HEK293 (cell line): ENCODE measurements at regions not wholly inside any gene's neighbourhood (a gene's known extent, or its start where the extent isn't known, plus 50 kb on each side); places are given as distances from the start of the nearest gene placed in this dataset.
A peak's percentile ranks its signal among the peaks of the same experiment; 100 is the strongest.

Experiments
- ATF2 ChIP-seq: fragments of 450-650 bp; formaldehyde crosslinking; IDR thresholded peaks from 2 replicates; pipeline ENCODE4 v1.5.1; 2016; ENCODE audit warnings: missing biosample characterization, missing genetic modification characterization, low read depth
- FEZF1 ChIP-seq: fragments of 450-650 bp; formaldehyde crosslinking; IDR thresholded peaks from 2 replicates; pipeline ENCODE4 v1.5.1; 2016; ENCODE audit warnings: missing biosample characterization, missing genetic modification characterization
- GLI2 ChIP-seq: fragments of 450-650 bp; formaldehyde crosslinking; IDR thresholded peaks from 2 replicates; pipeline ENCODE4; 2017; ENCODE audit warnings: missing biosample characterization, missing genetic modification characterization, low read depth, borderline replicate concordance
- HIC1 ChIP-seq: fragments of 450-650 bp; formaldehyde crosslinking; IDR thresholded peaks from 2 replicates; pipeline ENCODE4 v1.5.1; 2016; ENCODE audit warnings: missing biosample characterization, missing genetic modification characterization
- KLF10 ChIP-seq: fragments of 450-650 bp; IDR thresholded peaks from 2 replicates; pipeline ENCODE4 v1.5.1; 2018; ENCODE audit warnings: missing biosample characterization, mild to moderate bottlenecking, missing genetic modification characterization
- OSR2 ChIP-seq: fragments of 450-650 bp; formaldehyde crosslinking; IDR thresholded peaks from 2 replicates; pipeline ENCODE4 v1.5.1; 2016; ENCODE audit warnings: missing biosample characterization, missing genetic modification characterization
- PRDM6 ChIP-seq: fragments of 450-650 bp; formaldehyde crosslinking; IDR thresholded peaks from 2 replicates; pipeline ENCODE4 v1.5.1; 2017; ENCODE audit warnings: missing biosample characterization, missing genetic modification characterization
- SALL2 ChIP-seq: fragments of 450-650 bp; formaldehyde crosslinking; IDR thresholded peaks from 2 replicates; pipeline ENCODE4 v1.5.0; 2017; ENCODE audit warnings: missing biosample characterization, mild to moderate bottlenecking, missing genetic modification characterization, borderline replicate concordance
- SCRT2 ChIP-seq: fragments of 450-650 bp; formaldehyde crosslinking; IDR thresholded peaks from 2 replicates; pipeline ENCODE4 v1.5.1; 2016; ENCODE audit warnings: missing biosample characterization, missing genetic modification characterization
- SP7 ChIP-seq: fragments of 450-650 bp; formaldehyde crosslinking; IDR thresholded peaks from 2 replicates; pipeline ENCODE4 v1.5.1; 2016; ENCODE audit warnings: missing biosample characterization, missing genetic modification characterization
- WT1 ChIP-seq: fragments of 450-650 bp; formaldehyde crosslinking; IDR thresholded peaks from 2 replicates; pipeline ENCODE4 v1.5.1; 2016; ENCODE audit warnings: missing biosample characterization, missing genetic modification characterization
- ZNF10 ChIP-seq: fragments of 450-650 bp; formaldehyde crosslinking; IDR thresholded peaks from 2 replicates; pipeline ENCODE4 v1.5.1; 2017; ENCODE audit warnings: missing biosample characterization, missing genetic modification characterization
- ZNF121 ChIP-seq: fragments of 450-650 bp; formaldehyde crosslinking; IDR thresholded peaks from 2 replicates; pipeline ENCODE4 v1.5.1; 2016; ENCODE audit warnings: missing biosample characterization, missing genetic modification characterization
- ZNF138 ChIP-seq: fragments of 450-650 bp; formaldehyde crosslinking; IDR thresholded peaks from 2 replicates; pipeline ENCODE4 v1.5.1; 2016; ENCODE audit warnings: missing biosample characterization, missing genetic modification characterization, borderline replicate concordance
- ZNF140 ChIP-seq: fragments of 450-650 bp; formaldehyde crosslinking; IDR thresholded peaks from 2 replicates; pipeline ENCODE4 v1.5.1; 2016; ENCODE audit warnings: missing biosample characterization, missing genetic modification characterization
- ZNF184 ChIP-seq: fragments of 450-650 bp; IDR thresholded peaks from 2 replicates; pipeline ENCODE4 v1.5.1; 2018; ENCODE audit warnings: missing biosample characterization, mild to moderate bottlenecking, missing genetic modification characterization
- ZNF221 ChIP-seq: fragments of 450-650 bp; formaldehyde crosslinking; IDR thresholded peaks from 2 replicates; pipeline ENCODE4 v1.5.1; 2017; ENCODE audit warnings: missing biosample characterization, missing genetic modification characterization, borderline replicate concordance
- ZNF366 ChIP-seq: fragments of 450-650 bp; formaldehyde crosslinking; conservative IDR thresholded peaks from 2 replicates; pipeline ENCODE4 v1.5.1; 2016; ENCODE audit warnings: missing biosample characterization, missing genetic modification characterization
- ZNF394 ChIP-seq: fragments of 450-650 bp; formaldehyde crosslinking; IDR thresholded peaks from 2 replicates; pipeline ENCODE4 v1.5.1; 2016; ENCODE audit warnings: missing biosample characterization, missing genetic modification characterization, mild to moderate bottlenecking, moderate library complexity, borderline replicate concordance
- ZNF600 ChIP-seq: fragments of 450-650 bp; formaldehyde crosslinking; IDR thresholded peaks from 2 replicates; pipeline ENCODE4 v1.5.1; 2016; ENCODE audit warnings: missing biosample characterization, missing genetic modification characterization
- ZNF629 ChIP-seq: fragments of 450-650 bp; formaldehyde crosslinking; IDR thresholded peaks from 2 replicates; pipeline ENCODE4 v1.5.1; 2017; ENCODE audit warnings: missing biosample characterization, missing genetic modification characterization
- ZNF843 ChIP-seq: fragments of 450-650 bp; formaldehyde crosslinking; IDR thresholded peaks from 2 replicates; pipeline ENCODE4 v1.5.1; 2016; ENCODE audit warnings: missing biosample characterization, missing genetic modification characterization
- ZSCAN23 ChIP-seq: fragments of 450-650 bp; formaldehyde crosslinking; IDR thresholded peaks from 2 replicates; pipeline ENCODE4 v1.5.1; 2016; ENCODE audit warnings: missing biosample characterization, missing genetic modification characterization
- ZXDB ChIP-seq: fragments of 450-650 bp; formaldehyde crosslinking; IDR thresholded peaks from 2 replicates; pipeline ENCODE4 v1.5.1; 2016; ENCODE audit warnings: missing biosample characterization, missing genetic modification characterization
- TF ChIP-seq, protein P1 (sequence below): fragments of 450-650 bp; formaldehyde crosslinking; IDR thresholded peaks from 2 replicates; pipeline ENCODE4 v1.5.1; 2016; ENCODE audit warnings: missing biosample characterization, missing genetic modification characterization
- TF ChIP-seq, protein P2 (sequence below): fragments of 450-650 bp; formaldehyde crosslinking; IDR thresholded peaks from 2 replicates; pipeline ENCODE4 v1.5.1; 2016; ENCODE audit warnings: missing biosample characterization, missing genetic modification characterization
- TF ChIP-seq, protein P3 (sequence below): fragments of 450-650 bp; formaldehyde crosslinking; optimal IDR thresholded peaks from 2 replicates; pipeline ENCODE3; 2016; ENCODE audit warnings: missing biosample characterization, mild to moderate bottlenecking, missing genetic modification characterization
- TF ChIP-seq, protein P4 (sequence below): fragments of 450-650 bp; formaldehyde crosslinking; conservative IDR thresholded peaks from 2 replicates; pipeline ENCODE4 v1.5.1; 2016; ENCODE audit warnings: low read depth, missing biosample characterization, missing genetic modification characterization

GRCh38 chr2:39492095-39492590 lies 55.1 kb upstream of the MAP4K3 start (continued):
- TF ChIP-seq ZNF10 (tag by site-specific recombination) = no peak
- TF ChIP-seq FEZF1 (tag by site-specific recombination) = no peak
- TF ChIP-seq ZNF629 (tag by site-specific recombination) = peak; percentile 83
- no peak for TF ChIP-seq ZNF140 (tag by site-specific recombination)
- no peak for TF ChIP-seq SALL2 (tag by site-specific recombination)
- TF ChIP-seq ZNF138 (tag by site-specific recombination) = no peak
- TF ChIP-seq ATF2 (tag by site-specific recombination) = no peak
- TF ChIP-seq ZNF121 (tag by site-specific recombination) = no peak
- peak; percentile 60; the same call in 1 of the 2 replicates for TF ChIP-seq KLF10 (tag by site-specific recombination)
- TF ChIP-seq ZSCAN23 = no peak
- TF ChIP-seq GLI2 = peak; percentile 50; the same call in 1 of the 2 replicates
- TF ChIP-seq ZNF184 (tag by site-specific recombination) = 0 out of 2 replicates have a peak, but pooled peaks have one; percentile 62
- 0 out of 2 replicates have a peak, but pooled peaks have one; percentile 37 for TF ChIP-seq ZNF366 (tag by site-specific recombination)
- peak; percentile 41 for TF ChIP-seq ZXDB (tag by site-specific recombination)
- peak; percentile 77 for TF ChIP-seq SCRT2
- TF ChIP-seq, protein P1, sequence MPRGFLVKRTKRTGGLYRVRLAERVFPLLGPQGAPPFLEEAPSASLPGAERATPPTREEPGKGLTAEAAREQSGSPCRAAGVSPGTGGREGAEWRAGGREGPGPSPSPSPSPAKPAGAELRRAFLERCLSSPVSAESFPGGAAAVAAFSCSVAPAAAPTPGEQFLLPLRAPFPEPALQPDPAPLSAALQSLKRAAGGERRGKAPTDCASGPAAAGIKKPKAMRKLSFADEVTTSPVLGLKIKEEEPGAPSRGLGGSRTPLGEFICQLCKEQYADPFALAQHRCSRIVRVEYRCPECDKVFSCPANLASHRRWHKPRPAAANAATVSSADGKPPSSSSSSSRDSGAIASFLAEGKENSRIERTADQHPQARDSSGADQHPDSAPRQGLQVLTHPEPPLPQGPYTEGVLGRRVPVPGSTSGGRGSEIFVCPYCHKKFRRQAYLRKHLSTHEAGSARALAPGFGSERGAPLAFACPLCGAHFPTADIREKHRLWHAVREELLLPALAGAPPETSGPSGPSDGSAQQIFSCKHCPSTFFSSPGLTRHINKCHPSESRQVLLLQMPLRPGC = peak; percentile 86
- TF ChIP-seq, protein P2, sequence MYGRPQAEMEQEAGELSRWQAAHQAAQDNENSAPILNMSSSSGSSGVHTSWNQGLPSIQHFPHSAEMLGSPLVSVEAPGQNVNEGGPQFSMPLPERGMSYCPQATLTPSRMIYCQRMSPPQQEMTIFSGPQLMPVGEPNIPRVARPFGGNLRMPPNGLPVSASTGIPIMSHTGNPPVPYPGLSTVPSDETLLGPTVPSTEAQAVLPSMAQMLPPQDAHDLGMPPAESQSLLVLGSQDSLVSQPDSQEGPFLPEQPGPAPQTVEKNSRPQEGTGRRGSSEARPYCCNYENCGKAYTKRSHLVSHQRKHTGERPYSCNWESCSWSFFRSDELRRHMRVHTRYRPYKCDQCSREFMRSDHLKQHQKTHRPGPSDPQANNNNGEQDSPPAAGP = peak; percentile 20; the same call in 1 of the 2 replicates
- TF ChIP-seq PRDM6 (tag by site-specific recombination) = peak; percentile 70
- TF ChIP-seq WT1 = peak; percentile 66
- TF ChIP-seq ZNF600 = no peak
- TF ChIP-seq OSR2 = peak; percentile 75
- TF ChIP-seq HIC1 (tag by site-specific recombination) = peak; percentile 49
- peak; percentile 99 for TF ChIP-seq SP7 (tag by site-specific recombination)
- peak; percentile 51; the same call in 1 of the 2 replicates for TF ChIP-seq ZNF843 (tag by site-specific recombination)
- TF ChIP-seq, protein P3, sequence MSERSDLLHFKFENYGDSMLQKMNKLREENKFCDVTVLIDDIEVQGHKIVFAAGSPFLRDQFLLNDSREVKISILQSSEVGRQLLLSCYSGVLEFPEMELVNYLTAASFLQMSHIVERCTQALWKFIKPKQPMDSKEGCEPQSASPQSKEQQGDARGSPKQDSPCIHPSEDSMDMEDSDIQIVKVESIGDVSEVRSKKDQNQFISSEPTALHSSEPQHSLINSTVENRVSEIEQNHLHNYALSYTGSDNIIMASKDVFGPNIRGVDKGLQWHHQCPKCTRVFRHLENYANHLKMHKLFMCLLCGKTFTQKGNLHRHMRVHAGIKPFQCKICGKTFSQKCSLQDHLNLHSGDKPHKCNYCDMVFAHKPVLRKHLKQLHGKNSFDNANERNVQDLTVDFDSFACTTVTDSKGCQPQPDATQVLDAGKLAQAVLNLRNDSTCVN (tag by site-specific recombination) = no peak
- TF ChIP-seq, protein P4, sequence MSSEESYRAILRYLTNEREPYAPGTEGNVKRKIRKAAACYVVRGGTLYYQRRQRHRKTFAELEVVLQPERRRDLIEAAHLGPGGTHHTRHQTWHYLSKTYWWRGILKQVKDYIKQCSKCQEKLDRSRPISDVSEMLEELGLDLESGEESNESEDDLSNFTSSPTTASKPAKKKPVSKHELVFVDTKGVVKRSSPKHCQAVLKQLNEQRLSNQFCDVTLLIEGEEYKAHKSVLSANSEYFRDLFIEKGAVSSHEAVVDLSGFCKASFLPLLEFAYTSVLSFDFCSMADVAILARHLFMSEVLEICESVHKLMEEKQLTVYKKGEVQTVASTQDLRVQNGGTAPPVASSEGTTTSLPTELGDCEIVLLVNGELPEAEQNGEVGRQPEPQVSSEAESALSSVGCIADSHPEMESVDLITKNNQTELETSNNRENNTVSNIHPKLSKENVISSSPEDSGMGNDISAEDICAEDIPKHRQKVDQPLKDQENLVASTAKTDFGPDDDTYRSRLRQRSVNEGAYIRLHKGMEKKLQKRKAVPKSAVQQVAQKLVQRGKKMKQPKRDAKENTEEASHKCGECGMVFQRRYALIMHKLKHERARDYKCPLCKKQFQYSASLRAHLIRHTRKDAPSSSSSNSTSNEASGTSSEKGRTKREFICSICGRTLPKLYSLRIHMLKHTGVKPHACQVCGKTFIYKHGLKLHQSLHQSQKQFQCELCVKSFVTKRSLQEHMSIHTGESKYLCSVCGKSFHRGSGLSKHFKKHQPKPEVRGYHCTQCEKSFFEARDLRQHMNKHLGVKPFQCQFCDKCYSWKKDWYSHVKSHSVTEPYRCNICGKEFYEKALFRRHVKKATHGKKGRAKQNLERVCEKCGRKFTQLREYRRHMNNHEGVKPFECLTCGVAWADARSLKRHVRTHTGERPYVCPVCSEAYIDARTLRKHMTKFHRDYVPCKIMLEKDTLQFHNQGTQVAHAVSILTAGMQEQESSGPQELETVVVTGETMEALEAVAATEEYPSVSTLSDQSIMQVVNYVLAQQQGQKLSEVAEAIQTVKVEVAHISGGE (tag by site-specific recombination) = no peak
- no peak for TF ChIP-seq ZNF221 (tag by site-specific recombination)
- TF ChIP-seq ZNF394 (tag by site-specific recombination) = peak; percentile 37; the same call in 1 of the 2 replicates
